GM12874 (cell line): ENCODE measurements at regions not wholly inside any gene's neighbourhood (a gene's known extent, or its start where the extent isn't known, plus 50 kb on each side); places are given as distances from the start of the nearest gene placed in this dataset.

ENCODE experiments used
- CTCF ChIP-seq: IDR thresholded peaks from 2 replicates; pipeline ENCODE4 v1.5.1; 2011; ENCODE audit warnings: low read depth, mild to moderate bottlenecking, control low read depth, low read length, moderate library complexity; ENCODE audit not compliant: insufficient read depth

- TF ChIP-seq CTCF = no peak
Measured at GRCh38 chr10:3846736-3847135, 61.7 kb upstream of the KLF6 start.

- TF ChIP-seq CTCF = no peak
Measured at GRCh38 chr10:3844491-3845025, 59.5 kb upstream of the KLF6 start.

GRCh38 chr10:3838460-3839437 is 53.7 kb upstream of the KLF6 start:
- TF ChIP-seq CTCF = no peak

- no peak for TF ChIP-seq CTCF
Measured at GRCh38 chr10:3837647-3838459, 52.8 kb upstream of the KLF6 start.

GRCh38 chr10:3836222-3836820 is 51.3 kb upstream of the KLF6 start:
- no peak for TF ChIP-seq CTCF

GRCh38 chr10:3835770-3836169 is 50.8 kb upstream of the KLF6 start:
- no peak for TF ChIP-seq CTCF

- no peak for TF ChIP-seq CTCF
Measured at GRCh38 chr10:3834947-3835346, 49.9 kb upstream of the KLF6 start.
